Hematopoietic multipotent progenitor cell treated with erythropoietin and hydrocortisone succinate and interleukin-3 and kit ligand, for 15 days (in vitro differentiated cells): ENCODE measurements at regions not wholly inside any gene's neighbourhood (a gene's known extent, or its start where the extent isn't known, plus 50 kb on each side); places are given as distances from the start of the nearest gene placed in this dataset.
A peak's percentile ranks its signal among the peaks of the same experiment; 100 is the strongest.

Source experiments
- DNase-seq: peaks from one replicate; pipeline ENCODE4 v3.0.0-alpha.2; 2015; ENCODE audit warnings: low spot score

DNA sequence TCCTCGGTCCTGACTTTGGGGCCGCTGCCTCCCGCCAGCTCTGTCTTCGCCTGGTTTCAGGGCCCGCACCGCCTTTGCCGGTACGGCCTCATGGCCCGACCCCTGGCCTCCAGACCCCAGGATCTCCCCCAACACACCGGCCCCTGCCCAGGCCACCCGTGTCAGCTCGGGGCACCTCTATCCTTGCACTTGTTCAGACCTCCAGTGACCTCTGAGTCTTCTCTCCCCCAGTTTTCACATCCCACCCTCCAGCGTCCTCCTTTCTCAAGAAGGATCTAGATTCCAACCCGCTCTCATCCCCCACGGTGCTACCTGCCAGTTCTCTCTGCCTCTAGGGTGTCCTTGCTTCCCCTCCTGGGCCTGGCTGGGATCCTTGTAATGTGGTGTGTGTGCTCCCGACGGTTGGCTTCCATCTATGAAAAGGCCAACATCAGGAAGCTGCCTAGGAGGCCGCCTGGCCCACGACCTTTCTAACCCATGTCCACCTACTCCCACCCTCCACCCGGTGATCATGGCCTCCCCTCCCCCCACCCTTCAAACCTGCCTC is 61.1 kb downstream of the SPATA31C2 start:
- DNase-seq = no peak

DNA sequence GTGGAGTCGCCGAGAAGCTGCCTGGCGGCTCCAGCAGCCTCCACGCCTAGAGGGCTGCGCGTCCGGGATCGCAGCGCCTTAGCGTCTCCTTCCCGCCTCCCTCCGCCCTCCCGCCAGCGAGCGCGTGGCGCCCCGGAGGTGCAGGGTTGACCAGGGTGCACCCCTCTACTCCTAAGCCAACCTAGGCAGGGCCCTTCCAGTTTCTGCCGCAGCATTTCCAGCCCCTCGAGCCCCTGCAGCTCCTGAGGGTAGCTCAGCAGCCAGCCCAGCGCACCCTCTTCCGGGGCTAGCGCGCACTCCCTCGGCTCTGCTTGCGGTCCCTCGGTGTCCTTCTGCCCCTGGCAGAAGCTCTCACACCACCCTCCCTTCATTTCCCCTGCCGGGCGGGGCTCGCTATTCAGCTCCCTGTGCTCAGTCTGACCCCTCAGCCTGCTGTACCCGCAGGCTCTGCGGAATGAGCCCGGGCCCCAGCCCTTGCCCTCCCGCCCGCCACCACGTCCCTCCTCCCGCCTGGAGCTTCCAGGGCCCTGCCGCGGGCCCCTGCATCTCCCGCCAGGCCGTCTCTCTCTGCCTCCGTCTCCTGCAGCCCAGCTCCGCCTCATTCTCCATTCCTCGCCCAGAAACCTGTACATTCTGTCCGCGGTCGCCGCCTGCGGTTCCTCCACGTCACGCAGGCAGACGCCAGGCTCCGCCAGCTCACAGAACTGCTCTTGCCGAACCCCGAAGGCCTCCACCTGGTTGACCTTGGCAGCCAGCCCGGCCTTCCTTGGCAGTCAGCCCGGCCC is 61.8 kb downstream of the SPATA31C2 start:
- DNase-seq = peak; percentile 76

DNA sequence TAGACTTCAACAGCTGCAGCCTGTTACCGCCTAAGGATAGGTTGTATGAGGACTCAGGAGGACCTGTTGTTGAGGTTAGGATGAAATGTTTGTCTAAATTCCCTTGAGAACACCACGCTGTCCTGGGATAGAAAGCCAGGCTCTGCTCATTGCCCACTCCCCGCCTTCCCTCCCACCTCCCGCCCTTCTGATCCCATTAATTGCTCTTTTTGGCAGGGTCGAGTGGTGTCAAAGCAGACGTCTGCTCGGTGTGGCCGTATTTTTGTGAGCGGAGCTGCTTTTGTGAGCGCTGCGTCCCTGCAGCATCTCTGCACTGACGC is 62.3 kb downstream of the SPATA31C2 start:
- DNase-seq = no peak

DNA sequence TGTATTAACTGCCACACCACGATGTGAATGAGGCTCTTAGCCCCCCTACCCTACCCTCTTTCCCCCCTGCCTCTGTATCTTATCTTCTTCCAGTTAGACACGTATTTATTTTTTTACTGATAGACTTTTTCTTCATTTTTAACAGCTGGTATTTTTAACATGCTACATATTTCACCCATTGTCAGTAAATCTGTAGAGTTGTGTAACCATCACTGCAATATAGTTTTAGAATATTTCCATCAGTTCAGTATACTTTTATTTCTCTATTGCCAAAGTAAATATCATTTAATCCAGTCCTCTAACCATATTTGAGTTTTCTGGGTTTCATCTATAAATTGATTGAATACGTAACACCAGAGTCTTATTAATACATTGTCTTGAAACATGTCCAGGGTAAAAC is 62.8 kb downstream of the SPATA31C2 start:
- DNase-seq = no peak

DNA sequence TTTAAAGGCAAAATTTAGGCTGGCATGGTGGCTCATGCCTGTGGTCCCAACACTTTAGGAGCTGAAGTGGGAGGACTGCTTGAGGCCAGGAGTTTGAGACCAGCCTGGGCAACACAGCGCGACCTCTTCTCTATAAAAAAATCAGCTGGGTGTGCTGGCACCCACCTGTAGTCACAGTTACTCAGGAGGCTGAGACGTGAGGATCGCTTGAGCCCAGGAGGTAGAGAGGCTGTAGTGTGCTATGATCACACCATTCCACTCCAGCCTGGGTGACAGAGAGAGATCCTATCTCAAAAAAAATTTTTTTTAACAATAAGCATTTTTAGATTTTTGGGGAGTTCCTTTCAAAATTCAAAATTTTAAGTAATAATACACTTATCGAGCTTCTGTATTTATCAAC is 63.3 kb downstream of the SPATA31C2 start:
- DNase-seq = no peak

DNA sequence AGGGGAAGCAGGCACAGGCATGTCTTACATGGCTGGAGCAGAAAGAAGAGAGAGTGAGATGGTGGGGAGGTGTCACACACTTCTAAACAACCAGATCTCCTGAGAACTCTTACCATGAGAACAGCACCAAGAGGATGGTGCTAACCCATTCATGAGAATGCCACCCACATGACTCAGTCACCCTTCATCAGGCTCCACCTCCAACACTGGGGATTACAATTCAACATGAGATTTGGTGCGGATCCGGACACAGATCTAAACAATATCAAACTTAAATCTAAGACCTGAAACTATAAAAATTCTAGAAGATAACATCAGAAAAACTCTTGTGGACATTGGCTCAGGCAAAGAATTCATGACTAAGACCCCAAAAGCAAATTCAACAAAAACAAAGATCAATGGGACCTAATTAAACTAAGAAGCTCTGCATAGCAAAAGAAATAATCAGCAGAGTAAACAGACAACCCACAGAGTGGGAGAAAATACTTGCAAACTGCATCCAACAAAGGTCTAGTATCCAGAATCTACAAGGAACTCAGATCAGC is 65.4 kb downstream of the SPATA31C2 start:
- DNase-seq = no peak

DNA sequence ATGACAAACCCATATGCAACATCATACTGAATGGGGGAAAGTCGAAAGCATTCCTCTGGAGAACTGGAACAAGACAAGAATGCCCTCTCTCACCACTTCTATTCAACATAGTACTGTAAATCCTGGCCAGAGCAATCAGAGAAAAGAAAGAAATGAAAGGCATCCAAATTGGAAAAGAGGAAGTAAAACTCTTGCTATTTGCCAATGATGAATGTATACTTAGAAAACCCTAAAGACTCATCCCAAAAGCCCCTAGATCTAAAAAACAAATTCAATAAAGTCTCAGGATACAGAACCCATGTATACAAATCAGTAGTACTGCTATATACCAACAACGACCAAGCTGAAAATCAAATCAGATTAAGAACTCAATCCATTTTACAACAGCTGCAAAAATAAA is 66.9 kb downstream of the SPATA31C2 start:
- DNase-seq = no peak

DNA sequence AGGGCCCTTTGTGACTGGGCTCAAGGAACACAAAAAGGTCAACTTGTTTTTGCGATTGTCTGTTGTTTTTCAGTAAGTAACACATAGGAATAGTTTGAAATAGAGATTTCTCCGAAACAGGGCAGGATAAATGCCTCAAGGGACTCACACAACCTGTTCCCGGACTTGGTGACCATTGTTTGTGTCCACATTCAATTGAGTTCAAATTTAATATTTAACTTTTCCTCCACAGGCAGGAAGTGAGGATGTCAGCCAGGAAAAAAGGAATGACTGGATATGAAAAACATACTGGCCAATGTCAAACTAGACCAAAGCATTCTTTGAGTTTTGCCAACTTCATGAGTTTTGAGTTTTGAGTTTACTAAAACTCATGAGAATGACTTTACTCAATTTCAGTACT is 72.7 kb downstream of the SPATA31C2 start:
- DNase-seq = no peak

DNA sequence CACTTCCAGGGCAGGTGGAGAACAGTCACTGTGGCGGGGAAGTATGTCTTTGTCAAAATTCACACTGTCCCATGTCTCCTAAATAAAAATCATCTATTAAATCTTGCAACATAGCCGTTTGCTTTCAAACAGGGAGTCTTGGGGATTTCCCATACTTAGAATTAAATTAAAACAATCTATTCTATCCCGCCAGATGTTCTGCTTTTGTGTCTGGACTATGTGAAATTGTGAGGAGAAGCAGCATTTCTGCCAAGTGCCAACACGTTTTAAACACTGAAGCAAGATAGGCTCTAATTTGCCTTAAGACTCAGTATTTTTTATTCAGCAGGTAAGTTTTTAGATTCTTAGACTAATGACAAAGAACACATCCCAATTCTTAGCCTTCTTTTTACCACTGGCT is 73.7 kb downstream of the SPATA31C2 start:
- no peak for DNase-seq

DNA sequence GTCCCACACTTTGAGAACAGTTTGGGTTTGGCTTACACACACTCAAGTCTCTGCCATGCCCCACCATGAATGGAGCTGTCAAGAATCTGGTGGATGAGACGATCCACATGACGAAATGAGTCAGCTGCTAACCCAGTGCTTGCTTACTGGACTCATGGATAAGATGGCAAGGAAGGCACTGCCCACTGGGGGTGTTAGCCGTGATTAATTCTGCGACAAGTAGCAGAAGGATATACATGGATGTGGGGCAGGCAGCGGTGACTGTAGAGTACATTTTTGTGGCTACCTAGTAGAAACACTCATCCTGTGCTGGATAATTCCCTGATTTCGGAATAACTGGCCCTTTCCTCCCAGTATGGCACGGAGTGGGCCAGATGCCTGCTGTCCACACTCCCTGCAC is 77.5 kb downstream of the SPATA31C2 start:
- DNase-seq = no peak

DNA sequence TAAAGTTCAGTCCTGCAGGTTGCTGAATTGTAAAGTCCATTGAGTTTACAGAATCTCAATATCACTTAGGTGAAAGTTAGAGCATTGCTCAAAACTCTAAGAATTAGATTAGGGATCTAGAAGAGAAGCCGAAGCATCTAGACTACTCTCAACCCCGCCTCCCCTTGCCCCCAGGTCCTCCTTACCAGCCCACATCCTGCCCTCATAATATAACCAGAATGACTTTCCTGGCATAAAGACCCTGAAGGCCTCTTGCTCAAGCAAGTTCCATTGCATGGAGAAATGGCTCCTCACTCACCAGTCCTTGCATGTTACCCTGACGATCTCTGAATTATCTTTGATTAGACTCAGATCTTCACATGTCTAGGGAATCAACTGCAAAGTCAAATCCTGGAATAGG is 78.8 kb downstream of the SPATA31C2 start:
- DNase-seq = no peak

DNA sequence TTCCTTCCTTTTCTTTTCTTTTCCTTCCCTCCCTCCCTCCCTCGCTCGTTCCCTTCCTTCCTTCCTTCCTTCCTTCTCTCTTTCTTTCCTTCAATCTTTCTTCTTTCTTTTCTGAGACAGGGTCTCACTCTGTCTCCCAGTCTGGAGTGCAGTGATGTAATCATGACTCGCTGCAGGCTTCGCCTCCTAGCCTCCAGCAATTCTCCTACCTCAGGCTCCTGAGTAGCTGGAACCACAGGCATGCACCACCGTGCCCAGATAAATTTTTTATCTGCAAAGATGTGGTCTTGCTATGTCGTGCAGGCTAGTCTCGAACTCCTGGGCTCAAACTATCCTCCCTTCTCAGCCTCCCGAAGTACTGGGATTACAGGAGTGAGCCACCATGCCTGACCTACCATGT is 81.4 kb downstream of the SPATA31C2 start:
- DNase-seq = no peak

DNA sequence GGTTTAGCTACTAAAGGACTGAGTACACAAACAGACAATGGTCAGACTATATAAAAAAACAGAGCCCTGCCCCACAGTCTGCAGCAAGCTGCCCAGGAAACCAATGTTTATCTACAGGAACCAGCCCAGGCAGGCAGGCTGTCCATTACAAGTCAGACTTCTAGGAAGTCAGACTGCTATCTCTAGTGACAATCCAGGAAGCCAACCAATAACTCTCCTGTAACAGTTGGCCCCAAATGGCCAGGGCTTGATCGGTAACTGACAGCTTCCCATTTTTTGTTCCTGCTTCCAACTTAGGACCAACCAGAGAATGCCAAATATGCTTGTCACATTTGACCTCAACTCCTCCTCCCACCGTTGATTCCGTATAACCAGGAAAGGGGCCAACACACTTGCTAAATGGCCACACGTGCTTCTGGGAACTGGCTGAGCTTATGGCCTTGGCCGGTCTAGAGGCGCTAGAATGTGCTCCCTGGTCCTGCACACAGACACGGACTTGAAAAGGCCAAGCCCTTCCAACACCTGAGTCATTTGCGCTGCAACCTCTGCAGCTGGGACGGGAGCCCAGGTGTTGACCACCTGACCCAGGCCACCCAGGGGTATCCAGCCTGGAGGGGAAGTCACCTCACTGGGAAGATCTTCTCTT is 79.6 kb upstream of the CDK20 start:
- DNase-seq = peak; percentile 6

DNA sequence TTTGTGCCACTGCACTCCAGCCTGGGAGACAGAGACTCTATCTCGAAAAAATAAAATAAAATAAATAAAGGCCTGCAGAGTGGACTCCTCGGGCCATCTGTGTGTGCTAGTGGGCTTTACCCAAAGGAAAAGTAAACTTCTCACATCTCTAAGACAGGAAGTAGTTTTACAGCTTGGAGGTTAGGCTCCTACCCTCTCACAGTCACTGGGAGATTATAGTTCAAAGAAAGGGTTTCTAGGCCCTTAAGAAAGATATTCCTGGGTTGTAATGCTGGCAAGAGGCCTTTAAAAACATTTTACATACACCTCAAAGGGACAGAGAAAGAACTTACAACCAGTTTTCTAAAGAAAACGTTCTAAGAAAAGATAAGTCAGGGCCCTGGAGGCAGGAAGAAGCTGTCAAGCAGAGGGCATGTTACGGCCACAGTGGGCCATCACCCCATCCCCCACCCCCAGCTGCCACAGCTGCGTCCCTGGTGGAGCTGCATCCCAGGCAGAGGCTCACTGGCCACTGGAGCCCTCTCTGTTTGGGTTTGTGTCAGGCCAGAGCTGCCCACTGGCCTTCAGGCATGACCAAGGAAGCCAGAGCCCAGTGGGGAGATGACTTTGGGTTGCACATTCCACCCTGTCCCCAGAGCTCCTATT is 78.1 kb upstream of the CDK20 start:
- DNase-seq = no peak

DNA sequence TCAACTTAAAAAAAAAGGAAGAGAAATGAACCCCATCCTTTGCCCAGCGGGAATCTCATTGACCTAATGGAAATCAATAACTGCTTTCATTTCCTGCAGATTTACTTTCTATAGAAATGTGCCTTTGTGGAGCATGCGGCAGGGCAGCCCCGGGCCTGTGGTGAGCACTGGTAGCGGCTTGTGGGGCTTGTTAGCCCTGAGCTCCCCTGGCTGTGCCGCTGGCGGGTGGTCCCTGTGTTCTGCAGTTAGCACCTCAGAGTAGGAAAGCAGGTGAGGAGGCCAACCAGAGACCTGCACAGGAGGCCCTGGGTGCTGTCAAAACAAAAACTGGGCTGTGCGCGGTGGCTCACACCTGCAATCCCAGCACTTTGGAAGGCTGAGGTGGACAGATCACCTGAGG is 76.8 kb upstream of the CDK20 start:
- no peak for DNase-seq

DNA sequence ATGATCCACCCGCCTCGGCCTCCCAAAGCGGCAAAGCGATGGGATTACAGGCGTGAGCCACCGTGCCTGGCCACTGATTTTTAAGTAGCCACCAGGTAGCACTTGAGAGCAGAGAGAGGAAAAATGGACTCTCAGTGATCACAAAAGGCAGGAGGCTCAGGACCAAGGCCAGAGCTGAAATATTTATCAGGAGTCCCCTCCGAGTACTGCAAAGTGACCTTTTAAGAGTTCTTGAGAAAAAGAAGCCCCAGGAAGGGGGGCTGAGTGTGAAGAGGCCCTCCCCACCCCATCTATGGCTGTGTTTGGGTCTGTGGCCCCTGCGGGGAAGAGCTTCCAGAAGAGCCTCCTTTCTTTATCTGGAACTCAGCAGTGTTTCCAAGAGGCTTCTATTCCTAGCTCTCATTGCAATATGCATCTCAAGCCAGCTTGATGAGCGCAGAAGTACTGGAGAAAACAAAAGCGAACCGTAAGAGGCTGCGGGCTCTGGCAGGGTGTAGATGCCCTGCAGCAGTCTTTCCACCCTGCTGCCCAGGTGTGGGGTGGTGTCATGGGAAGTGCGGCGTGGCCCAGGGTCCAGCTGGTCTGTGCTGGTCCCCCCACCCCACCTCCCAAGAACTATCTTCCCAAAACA is 75.5 kb upstream of the CDK20 start:
- no peak for DNase-seq

DNA sequence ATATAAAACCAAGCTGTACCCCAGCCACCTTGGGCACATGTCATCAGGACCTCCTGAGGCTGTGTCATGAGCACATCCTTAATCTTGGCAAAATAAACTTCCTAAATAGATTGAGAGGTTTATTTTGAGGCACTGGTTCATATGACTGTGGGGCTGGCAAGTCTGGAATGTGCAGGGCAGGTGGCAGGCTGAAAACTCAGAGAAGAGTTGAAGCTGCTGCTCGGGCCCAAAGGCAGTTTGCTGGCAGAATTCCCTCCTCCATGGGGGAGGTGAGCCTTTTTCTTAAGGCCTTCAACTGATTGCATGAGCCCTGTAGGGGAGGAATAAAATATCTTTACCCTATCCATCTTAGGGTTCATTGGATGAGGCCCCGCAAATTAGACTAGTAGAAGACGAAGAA is 72.2 kb upstream of the CDK20 start:
- no peak for DNase-seq

DNA sequence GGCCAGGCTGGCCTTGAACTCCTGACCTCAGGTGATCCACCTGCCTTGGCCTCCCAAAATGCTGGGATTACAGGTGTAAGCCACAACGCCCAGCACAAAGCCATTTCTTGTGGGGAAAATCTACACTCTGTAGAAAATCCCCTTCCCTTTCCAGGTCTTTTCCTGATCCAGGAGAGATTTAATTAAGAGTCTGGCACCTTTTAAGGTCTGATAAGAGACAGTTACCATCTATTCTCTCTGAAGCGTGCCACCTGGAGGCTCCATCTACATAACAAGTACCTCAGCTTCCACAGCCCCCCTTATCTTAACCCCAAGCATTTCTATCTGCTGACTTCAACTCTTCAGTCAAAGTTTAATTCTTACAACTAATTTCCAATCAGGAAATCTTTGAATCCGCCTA is 71.4 kb upstream of the CDK20 start:
- no peak for DNase-seq

DNA sequence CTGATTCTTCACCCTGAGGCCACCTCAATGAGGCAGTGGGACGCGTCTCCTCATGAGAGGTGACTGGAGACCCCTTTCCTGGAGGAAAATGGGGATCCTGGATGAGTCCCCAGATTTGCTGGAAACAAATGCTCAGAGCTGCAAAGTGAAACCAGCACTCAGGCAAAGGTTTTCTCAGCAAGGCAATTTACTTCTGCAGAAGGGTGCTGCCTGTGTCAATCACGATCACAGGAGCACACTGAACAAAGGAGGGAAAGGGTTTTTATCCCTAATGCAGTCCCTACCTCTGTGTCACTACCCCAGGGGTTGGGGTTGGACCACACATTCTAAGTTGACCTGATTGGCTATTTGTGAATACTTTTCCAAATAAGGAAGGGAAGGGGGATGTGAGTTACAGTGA is 69.9 kb upstream of the CDK20 start:
- no peak for DNase-seq

DNA sequence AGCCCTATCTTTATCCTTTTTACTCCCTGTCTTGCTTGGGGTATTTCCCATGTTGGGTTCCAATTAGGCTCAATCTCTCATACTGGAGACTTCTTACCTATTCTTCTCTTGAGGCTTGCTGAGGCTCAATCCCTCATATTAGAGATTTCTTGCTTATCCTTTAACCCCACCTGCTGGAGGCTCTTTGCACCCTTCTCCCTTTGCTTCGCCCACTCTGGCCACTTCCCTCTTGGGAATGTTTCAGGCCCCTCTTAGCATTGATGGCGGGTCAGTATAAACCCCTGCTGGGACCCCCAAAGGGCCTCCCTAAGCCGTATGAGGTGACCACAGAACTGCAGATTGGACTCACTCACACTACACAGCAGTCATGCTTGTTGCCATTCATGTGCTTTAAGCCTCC is 69.3 kb upstream of the CDK20 start:
- no peak for DNase-seq

DNA sequence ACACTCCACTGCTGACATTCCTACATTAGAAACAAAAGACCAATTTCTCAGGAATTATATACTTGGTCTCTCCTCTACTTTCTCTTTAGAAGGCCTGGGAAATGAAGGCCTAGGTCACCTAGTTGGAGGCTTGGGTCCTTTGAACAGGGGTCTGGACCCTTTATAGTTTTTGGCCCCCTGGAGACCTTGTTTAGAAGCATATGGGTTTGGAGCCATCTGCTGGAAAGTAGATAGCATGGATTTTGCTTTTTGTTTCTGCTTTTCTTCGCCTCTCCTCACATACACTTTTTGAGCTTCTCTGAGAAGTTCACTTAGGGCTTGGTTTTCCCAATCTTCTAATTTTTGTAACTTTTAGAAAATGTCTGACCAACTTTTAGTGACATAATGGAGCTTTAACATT is 67.1 kb upstream of the CDK20 start:
- DNase-seq = no peak

DNA sequence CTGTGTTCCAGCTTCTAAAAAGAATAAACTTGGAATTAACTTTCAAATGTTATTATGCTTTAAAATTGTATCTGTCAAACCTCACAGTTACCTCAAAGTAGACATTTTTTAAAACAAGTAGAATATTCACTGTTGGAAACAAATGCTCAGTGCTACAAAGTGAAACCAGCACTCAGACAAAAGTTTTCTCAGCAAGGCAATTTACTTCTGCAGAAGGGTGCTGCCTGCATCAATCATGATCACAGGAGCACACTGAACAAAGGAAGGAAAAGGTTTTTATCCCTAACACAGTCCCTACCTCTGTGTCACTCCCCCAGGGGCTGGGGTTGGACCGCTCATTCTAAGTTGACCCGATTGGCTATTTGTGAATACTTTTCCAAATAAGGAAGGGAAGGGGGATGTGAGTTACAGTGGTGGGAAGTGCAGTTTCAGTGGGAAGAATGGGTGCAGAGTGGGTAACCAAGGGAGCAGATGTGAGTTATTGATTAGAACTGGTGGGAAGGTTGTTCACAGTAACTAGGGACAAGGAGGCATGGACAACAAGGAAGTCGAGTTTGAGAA is 63.0 kb upstream of the CDK20 start:
- DNase-seq = no peak
